Chondrocyte (in vitro differentiated cells): ENCODE measurements at regions not wholly inside any gene's neighbourhood (a gene's known extent, or its start where the extent isn't known, plus 50 kb on each side); places are given as distances from the start of the nearest gene placed in this dataset.

Experiments
- DNase-seq: peaks from one replicate; pipeline ENCODE4 v3.0.0; 2021; ENCODE audit warnings: mixed read lengths, low spot score
- H3K27ac Mint-ChIP-seq: one replicate; pipeline ENCODE4 v1.8.0; 2021; ENCODE audit warnings: mild to moderate bottlenecking, moderate library complexity, mixed read lengths; ENCODE audit not compliant: unreplicated experiment
- H3K27me3 Mint-ChIP-seq: 2 replicates; pipeline ENCODE4 v1.8.0; 2021; ENCODE audit warnings: low read depth, mixed read lengths
- H3K36me3 Mint-ChIP-seq: 2 replicates; pipeline ENCODE4 v1.8.0; 2021; ENCODE audit warnings: low read depth, mixed read lengths
- H3K4me1 Mint-ChIP-seq: 2 replicates; pipeline ENCODE4 v1.8.0; 2021; ENCODE audit warnings: low read depth, mild to moderate bottlenecking, mixed read lengths
- H3K4me3 Mint-ChIP-seq: one replicate; pipeline ENCODE4 v1.8.0; 2021; ENCODE audit warnings: mild to moderate bottlenecking, moderate library complexity, mixed read lengths; ENCODE audit not compliant: unreplicated experiment
- H3K9me3 Mint-ChIP-seq: 2 replicates; pipeline ENCODE4 v1.8.0; 2021; ENCODE audit warnings: low read depth, mixed read lengths
- TF ChIP-seq, protein P1 (sequence below): fragments of 200-600 bp; sonication (generic); IDR thresholded peaks from 2 replicates; pipeline ENCODE4 v1.5.0; 2021; ENCODE audit warnings: antibody characterized with exemption, mild to moderate bottlenecking, moderate library complexity

DNA sequence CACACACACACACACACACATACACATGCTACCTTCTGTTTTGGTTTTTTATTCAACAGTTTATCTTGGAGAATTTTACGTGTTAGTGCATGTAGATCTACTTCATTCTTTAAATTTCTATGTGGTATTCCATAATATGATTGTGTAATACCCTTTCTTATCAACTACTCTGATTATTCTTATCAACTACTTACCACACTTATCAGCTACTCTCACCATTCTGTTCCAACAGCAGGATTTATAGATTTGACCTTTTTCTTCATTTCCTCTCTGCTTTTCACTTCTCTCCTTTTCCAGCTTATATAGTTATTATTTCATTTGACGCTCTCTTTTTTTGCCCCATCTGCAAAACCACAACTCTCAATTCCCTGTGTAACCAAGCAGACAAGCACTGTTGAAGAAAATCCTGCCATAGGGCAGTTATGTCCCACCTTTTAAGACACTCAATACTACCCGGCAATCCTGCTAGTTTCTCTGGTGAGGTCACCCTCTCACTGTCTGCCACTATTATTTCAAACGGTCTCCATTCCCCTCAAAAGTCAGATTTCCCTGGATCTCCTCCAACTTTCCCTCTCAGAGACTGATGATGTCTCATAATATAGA is 56.9 kb upstream of the SATB1 start:
- TF ChIP-seq, protein P1, sequence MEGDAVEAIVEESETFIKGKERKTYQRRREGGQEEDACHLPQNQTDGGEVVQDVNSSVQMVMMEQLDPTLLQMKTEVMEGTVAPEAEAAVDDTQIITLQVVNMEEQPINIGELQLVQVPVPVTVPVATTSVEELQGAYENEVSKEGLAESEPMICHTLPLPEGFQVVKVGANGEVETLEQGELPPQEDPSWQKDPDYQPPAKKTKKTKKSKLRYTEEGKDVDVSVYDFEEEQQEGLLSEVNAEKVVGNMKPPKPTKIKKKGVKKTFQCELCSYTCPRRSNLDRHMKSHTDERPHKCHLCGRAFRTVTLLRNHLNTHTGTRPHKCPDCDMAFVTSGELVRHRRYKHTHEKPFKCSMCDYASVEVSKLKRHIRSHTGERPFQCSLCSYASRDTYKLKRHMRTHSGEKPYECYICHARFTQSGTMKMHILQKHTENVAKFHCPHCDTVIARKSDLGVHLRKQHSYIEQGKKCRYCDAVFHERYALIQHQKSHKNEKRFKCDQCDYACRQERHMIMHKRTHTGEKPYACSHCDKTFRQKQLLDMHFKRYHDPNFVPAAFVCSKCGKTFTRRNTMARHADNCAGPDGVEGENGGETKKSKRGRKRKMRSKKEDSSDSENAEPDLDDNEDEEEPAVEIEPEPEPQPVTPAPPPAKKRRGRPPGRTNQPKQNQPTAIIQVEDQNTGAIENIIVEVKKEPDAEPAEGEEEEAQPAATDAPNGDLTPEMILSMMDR = no peak
- no peak for DNase-seq
- Mint-ChIP-seq H3K27ac (no peak overlapping the region), H3K36me3 (no peaks in the 10 kb centered on the region), H3K4me1 (no peaks in the 10 kb centered on the region), H3K9me3 (peaks cover 11% of the 10 kb centered on the region), H3K27me3 (peaks cover 17% of the 10 kb centered on the region), H3K4me3 (no peak overlapping the region)

DNA sequence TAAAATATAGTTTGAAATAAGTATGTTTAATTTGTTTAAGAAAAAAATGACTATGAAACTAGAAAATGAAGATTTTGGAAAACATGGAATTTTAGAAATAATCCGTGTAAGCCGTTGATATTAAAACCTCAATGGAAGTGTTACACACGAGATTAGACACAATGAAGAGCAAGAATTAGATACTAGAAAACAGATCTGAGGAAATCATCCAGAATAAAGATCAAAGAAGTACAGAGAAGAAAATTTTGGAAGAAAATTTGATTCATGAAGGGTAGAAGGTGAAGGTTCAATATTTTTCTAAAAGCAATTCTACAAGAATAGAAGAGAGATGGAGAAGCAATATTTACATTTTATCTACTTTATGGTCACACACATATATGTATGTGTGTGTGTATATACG is 52.5 kb upstream of the SATB1 start:
- Mint-ChIP-seq H3K4me3 (no peak overlapping the region), H3K27me3 (peaks cover 14% of the 10 kb centered on the region), H3K4me1 (no peaks in the 10 kb centered on the region), H3K9me3 (peaks cover 3% of the 10 kb centered on the region), H3K27ac (no peak overlapping the region), H3K36me3 (no peaks in the 10 kb centered on the region)
- TF ChIP-seq, protein P1 = no peak
- no peak for DNase-seq
